Right ventricle myocardium superior (tissue), 1 donor: ENCODE measurements at regions not wholly inside any gene's neighbourhood (a gene's known extent, or its start where the extent isn't known, plus 50 kb on each side); places are given as distances from the start of the nearest gene placed in this dataset.
"Not testable (repeated sequence)": the region's sequence is repeated elsewhere in the genome, so short reads cannot be mapped to it uniquely, and the experiment has no call there.

Experiments
- ATAC-seq: fragments of 200-7000 bp; cut with Tn5 transposase; one replicate; pipeline ENCODE4 v1.9.1; 2020; ENCODE audit warnings: mild to moderate bottlenecking; ENCODE audit not compliant: poor library complexity
- DNase-seq: peaks from one replicate; pipeline ENCODE4 v3.0.0-alpha.2; 2020
- intact Hi-C: fragments of 100-400 bp; cut with DNase I; formaldehyde crosslinking; loops from one replicate; pipeline ENCODE4 v1.11.2; 2022
- donor health status: DM: no; HTN: yes; CAD: no; lungs with severe emphysema.

DNA sequence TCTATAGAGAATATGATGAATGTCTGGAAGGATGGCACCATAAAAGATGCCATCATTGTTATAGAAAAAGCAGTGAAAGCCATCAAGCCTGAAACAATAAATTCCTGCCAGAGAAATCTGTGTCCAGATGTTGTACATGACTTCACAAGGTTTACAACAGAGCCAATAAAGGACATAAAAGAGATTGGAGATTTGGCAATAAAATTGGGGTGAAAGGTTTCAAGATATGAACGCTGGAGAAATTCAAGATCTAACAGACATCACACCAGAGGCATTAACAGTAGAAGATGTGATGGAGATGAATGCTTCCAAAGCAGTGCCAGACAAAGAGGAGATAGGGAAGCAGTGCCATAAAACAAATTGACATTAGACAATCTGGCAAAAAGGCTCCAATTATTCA is 518.8 kb upstream of the ACVR2A start:
- intact Hi-C loops = no loop called here
- ATAC-seq (no peak), DNase-seq (no peak)

DNA sequence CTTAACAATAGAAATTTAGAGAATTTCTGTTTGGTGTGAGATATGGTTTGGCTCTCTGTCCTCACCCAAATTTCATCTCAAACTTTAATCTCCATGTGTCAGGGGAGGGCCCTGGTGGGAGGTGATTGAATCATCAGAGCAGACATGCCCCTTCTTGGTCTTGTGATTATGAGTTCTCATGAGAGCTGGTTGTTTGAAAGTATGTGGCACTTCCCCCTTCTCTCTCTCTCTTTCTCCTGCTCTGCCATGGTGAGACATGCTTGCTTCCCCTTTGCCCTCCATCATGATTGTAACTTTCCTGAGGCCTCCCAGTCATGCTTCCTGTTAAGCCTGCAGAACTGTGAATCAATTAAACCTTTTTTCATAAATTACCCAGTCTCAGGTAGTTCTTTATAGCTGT is 524.7 kb upstream of the ACVR2A start:
- no peak for DNase-seq
- no peak for ATAC-seq
- intact Hi-C loops = no loop called here

DNA sequence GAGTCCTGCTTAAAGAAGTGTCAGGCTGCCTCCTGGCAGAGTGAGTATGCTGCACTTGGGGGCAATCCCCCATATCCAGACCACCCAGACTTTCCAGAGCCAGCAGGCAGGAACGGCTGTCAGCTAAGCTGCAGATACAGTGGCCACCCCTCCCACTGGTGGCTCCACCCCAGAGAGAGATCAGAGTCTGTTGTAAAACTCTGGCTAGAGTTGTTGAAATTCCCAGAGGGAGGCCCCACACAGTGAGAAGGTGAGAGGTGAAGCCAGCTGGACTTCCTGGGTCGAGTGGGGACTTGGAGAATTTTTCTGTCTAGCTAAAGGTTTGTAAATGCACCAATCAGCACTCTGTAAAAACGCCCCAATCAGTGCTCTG is 533.8 kb upstream of the ACVR2A start:
- ATAC-seq (no peak), DNase-seq (no peak)
- intact Hi-C loops = no loop called here

DNA sequence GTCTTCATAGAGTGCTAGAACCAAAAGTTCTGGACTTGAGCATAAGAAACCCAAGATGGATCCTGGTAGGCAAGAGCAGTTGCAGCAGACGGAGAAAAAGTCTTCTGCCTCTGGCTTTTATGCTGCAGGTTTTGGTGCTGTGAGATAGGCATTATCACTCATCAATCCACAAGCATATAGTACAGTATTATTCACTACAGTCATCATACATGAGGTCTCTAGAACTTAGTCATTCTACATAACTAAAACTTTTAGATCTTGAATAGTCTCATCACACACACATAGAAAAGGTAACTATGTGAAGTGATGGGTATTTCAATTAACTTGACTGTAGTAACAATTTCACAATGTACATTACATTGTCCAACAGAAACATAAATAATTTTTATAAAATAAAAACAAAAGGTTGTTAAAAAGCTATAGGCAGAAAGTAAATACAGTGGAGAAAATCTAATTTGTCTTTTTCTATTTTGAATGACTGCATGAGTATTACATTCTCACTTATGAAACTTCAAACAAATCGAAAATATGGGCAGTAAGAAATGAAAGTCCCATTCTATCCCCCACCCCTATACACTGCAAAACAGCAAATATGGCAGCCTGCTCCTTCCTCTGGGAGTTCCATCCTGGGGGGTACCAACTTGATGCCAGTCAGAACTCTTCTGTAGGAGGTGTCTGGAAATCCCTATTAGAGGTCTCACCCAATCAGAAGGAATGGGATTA is 534.3 kb upstream of the ACVR2A start:
- intact Hi-C loops = no loop called here
- ATAC-seq (no peak), DNase-seq (no peak)

DNA sequence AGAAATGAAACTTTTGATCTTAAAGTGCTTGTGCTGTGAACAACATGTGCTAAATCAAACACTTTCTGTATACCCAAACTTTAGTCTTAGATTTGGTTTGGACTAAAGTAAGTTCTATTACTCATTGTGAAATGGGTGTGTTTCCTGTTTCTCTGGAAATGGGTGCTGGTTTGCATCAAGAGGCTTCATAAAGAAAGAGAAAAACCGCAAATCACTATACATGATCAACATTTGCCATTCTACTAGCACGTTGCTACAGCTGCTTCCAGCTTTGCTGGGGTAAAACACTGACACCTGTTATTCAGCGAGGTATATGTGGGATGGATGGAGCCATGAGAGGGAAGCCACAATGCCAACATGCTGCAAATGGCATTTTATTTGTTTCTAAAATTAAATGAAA is 547.0 kb upstream of the ACVR2A start:
- intact Hi-C loops = no loop called here
- DNase-seq = no peak

DNA sequence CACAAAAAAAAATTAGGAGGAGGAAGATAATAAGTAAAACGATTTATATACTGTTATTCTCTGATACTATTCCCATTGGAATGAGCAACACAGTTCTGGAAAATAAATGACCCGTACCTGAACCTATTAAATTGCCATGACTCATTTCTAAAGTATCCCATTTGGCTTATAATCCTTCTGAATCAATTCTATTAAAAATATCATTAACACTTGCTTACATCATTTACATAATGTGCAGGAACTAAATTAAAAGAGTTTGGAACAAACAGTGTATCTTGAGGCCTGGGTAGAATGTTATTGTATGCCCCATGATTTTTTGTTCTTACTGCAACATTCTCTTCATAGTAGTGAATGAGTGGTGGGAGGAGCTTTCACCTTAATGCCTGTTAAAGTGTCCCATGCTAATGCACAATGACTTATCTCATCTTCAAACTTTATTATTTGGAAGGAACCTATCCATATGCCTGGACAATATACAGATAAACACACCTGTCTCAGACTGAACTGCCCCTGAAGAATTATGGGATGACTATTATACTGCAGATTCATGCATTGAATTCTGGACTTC is 549.9 kb upstream of the ACVR2A start:
- intact Hi-C loops = no loop called here
- DNase-seq = no peak
- no peak for ATAC-seq

More for the DNA sequence above, 547.0 kb upstream of the ACVR2A start:
- ATAC-seq = no peak

DNA sequence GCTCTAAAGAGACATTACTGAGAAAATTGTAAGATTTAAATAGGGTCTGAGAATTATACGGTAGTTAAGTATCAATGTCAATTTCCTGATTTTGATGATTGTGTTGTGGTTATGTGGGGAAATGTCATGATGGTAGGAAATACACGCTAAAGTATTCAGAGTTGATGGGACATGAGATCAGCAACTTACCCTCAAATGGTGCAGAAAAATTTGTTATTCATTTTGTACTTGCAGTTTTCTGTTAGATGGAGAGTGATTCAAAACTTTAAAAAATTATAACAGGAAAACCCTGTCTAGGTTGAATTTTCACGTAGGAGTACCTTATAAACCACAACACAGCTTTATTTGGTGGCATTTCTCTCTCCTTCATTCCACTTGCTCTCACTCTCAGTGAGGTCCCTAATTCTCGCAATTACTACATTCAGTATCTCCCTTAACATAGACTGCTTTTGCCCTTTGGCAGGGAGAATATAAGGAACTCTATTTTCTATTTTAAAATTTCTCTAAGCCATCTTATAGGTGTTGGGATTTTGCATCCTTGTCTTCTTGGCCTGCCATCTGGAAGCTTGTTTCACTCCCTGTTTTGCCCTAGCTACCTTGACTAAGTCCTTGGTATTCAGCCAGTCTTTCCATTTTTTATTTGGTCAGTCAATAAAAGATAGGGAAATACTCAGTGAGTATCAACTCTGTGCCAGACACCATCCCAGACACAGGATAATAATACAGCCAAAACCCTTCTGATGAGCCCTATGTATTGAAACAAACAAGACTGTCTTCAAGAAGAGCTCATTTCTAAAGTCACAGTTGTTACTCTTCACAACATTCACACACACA is 550.6 kb upstream of the ACVR2A start:
- intact Hi-C loops = no loop called here
- ATAC-seq (no peak), DNase-seq (no peak)

DNA sequence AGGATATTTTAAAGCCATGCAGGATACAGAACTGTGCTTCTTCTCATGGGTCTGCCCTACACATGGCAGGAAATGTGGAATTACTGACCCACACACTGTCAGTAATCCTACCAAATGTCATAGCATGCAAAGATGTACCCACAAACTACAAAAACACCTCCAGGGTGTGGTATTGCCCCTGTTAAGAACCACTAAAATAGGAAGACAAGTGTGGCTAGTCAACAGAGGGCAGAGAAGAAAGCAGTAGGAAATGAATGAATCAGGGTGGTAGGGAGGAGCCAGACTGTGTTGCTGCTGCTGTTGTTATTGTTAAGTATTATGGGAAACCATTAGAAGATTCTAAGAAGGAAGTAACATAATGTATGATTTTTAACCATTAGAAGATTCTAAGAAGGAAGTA is 556.7 kb upstream of the ACVR2A start:
- intact Hi-C loops = no loop called here
- no peak for ATAC-seq
- no peak for DNase-seq

DNA sequence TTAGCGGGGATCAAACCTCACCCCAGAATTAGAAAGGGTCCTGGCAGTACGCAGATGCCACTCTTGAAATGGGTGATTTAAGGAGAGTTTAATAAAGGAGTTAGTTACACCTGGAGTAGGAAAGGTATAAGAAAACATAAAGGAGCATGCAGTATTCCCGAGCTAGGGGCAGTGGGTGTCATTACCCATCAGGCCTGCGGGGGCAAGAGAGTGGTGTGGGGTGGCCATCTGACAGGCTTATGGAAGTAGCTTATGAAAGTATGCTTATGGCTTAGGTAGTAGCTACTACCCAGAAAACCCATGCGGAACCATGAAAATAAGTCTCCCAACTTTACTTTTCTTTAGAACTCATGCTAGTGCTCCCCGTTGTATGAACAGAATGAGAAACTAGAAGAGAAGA is 568.9 kb upstream of the ACVR2A start:
- intact Hi-C loops = no loop called here
- no peak for ATAC-seq

DNA sequence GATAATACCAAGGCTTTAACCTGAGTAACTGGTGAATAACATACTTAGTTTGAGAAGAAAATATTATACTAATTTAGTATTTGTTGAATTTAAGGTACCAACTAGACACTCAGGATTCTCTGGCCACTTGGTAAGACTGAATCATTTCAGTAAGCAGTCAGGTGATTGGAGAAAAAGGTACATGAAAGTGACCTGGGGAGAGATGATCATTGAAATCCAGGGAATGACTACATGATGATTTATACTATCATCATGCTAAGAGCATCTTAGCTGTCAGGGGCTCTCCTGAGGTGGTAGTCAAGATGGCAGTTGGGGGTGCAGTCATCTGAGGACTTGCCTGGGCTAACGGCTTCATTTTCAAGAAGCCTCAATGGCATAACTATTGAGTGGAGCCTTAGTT is 571.2 kb upstream of the ACVR2A start:
- ATAC-seq (no peak), DNase-seq (no peak)
- intact Hi-C loops = no loop called here

More for the DNA sequence above, 568.9 kb upstream of the ACVR2A start:
- DNase-seq = no peak

DNA sequence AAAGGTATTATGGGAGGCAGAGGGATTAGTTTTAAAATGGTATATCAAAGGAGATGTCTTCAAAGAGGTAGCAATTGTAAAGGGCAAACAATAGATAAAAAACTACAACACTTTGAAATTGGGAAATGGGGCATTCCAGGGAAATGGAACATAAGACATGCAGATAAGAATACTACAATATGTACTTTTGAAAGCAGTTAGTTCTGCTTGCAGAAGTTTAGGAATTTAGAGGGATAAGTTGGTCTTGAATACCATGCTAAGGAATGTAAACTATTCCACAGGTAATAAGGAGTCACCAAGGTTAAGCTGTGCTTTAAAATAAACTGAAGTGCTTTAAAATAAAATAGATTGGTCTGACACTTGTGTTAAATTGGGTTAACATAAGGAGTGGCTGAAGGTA is 571.7 kb upstream of the ACVR2A start:
- DNase-seq (no peak), ATAC-seq (no peak)
- intact Hi-C loops = no loop called here

DNA sequence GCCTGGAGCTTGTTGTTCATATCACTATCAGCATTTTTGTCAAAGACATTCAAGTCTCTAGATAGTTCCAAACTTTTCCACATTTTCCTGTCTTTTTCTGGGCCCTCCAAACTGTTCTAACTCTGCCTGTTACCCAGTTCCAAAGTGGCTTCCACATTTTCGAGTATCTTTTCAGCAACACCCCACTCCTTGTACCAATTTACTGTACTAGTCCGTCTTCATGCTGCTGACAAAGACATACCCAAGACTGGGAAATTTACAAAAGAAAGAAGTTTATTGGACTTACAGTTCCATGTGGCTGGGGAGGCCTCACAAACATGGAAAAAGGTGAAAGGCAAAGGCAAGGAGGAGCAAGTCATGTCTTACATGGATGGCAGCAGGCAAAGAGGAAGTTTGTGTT is 575.2 kb upstream of the ACVR2A start:
- DNase-seq, ATAC-seq, intact Hi-C loops: not testable (repeated sequence)

DNA sequence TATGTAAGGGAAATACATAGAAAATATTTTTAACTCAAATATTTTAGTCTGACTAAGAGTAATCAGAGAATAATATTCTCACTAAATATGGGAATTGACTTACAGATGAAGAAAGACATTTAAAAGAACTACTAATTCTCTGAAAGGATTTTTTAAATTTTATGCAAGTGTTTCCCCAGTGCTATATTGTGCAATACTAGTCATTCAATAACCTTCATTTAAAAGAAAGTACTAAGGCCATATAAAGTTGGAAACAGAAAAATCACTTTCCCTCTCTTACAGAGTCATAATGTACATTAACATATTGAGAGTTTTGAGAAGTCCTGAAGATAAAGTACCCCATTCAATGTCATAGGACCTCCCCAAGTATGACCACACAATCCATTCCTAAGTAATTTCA is 584.6 kb upstream of the ACVR2A start:
- intact Hi-C loops = no loop called here
- no peak for DNase-seq
- no peak for ATAC-seq

DNA sequence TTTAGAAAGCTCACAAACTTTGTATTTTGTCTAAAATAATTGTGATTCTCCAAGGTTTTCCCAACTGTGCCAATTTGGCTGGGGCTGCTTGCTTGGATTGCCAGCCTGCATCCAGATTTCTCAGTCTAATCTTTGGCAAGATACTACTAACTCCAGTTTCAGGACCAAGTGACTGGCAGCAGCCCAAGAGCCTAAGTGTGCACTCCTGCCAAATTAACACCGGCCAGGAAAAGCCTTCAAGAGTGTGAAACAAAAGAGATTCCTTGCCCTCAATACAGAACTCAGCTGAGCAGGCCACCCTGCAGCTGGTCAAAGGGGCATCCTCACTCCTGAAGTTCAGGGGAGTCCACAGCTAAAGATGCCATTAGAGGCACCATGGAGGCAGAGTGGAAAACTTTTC is 589.0 kb upstream of the ACVR2A start:
- intact Hi-C loops = no loop called here
- DNase-seq (peak; percentile 45), ATAC-seq (no peak)

DNA sequence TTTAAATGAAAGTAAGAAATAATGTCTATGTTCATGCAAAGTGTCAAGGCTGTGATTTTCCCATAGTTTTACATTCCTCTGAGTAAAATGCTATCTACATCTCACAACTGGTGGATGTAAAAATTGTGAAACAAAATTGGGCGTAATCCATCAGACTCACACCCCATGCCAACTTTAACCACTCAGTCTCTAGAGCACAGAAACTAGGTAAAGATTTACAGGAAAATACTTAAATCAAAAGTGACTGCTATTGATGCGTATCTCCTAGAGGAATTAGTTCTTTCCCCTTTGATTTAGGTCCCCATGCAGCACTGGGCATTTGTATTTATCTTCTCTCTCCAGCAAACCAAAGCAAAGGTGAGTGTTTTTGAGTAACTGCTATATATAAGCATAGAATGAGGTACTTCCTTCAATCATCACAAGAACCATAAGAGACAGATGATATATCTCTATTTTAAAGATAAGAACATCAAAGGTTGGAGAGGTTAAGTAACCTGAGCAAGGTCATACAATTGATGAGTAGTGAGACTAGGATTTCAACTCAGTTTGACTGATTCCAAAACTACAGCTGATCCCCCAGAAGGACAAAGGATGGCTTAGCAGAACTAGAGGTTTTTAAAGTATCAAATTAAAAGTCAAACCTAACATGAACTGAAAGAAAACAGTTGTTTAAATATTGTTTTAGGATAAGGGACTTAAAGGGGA is 594.0 kb upstream of the ACVR2A start:
- no peak for DNase-seq
- intact Hi-C loops = no loop called here
- ATAC-seq = no peak

DNA sequence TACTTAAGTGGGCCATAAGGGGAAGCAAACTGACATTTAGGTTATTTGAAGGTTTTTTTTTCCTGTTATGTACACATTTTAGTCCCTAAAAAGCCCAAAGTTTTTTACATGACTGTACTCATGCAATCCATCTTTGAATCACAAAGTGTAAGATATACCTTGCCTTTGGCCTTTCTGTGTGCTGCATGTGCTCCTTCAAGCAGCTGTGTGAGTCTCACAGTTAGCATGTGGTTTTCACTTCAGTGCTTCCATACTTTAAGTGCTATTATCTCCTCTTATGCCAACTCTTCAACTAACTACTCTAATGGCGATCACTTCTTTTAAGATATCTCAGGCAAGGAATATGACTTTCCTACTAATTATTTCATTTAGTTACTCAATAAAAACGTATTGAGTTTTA is 597.1 kb upstream of the ACVR2A start:
- ATAC-seq = no peak
- no peak for DNase-seq
- intact Hi-C loops = no loop called here

DNA sequence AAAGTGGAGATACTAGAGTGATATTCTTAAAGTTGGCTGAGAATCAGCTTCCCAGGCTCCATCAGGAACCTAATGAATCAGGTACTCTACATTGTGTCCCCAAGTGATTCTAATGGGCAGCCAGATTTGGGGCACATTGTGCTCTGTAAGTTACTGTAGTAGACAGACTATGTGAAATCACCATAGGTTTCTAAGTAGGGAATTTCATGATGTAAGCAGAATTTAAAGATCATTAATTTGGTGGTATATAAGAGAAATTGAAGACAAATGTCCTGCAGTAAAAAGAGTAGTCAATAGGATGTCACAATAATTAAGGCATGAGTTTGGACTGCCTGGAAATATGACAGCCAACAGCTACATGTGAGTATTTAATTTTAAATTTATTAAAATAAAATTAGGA is 602.4 kb upstream of the ACVR2A start:
- ATAC-seq (no peak), DNase-seq (no peak)
- intact Hi-C loops = no loop called here

DNA sequence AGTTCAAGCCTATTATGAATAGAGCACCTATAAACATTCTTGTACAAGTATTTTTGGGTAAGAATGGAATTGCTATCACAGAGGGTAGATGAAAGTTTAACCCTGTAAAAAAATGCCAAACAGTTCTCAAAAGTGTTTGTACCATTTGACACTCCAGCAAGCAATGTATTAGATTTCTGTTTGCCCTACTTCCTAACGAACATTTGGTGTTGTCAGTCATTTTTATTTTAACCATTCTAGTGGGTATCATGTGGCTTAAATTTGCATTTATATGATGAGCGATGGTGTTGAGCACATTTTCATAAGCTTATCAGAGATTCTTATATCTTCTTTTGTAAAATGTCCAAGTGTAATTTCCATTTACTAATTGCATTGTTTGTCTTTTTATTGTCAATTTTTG is 608.2 kb upstream of the ACVR2A start:
- DNase-seq (no peak), ATAC-seq (no peak)
- intact Hi-C loops = no loop called here

DNA sequence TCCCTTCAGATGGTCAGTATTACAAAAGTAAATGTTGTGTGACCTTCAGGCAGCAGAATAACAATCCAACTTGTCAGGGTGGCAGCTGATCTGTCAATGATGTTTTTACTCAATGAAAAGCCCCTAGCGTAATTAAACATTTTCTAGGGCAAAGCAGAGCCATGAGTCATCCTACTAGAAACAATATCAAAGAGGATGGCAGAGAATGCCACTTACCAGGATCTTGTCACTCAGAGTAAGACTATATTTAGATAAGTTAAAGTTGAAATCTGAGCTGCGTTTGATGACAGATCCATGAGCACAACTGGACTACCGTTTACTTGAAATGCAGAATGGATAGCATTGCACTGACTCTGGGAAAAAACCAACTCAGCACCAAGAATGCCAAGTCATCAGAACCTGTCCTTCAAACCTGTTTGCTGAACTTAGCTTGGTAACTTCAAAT is 612.6 kb upstream of the ACVR2A start:
- DNase-seq (no peak), ATAC-seq (no peak)
- intact Hi-C loops = no loop called here
